ENCODE measurements at regions not wholly inside any gene's neighbourhood (a gene's known extent, or its start where the extent isn't known, plus 50 kb on each side); places are given as distances from the start of the nearest gene placed in this dataset.

DNA sequence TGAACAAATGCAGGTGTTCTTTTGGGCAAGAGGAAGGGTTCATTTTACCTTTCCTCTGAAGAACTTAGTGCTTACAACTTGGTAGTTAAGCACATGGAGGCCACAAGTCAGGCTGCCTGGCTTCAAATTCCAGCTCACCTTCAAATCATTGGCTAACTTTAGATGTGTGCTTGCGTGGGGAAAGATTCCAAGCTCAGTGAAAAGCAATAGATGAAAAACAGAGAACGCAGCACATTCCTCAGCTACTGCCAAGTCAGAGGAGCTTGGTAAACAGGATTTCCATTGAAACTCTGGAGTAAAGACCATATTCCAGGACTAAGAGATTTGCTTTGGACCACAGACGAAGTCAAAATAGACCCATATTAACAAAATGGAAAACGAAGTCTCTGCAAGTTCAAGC lies 96.3 kb upstream of the ASB18 start:
- 64 to 74% methylated on average over 4 of the region's 4 CpGs for WGBS, 2 donors
- Histone ChIP-seq H3K27ac (ENCODE audit: low read depth in 1 of 2, low read length in 1 of 2) (no peak overlapping the region), H3K36me3 (ENCODE audit: control insufficient read depth in 4 of 4, insufficient read depth in 4 of 4, low read length in 4 of 4) (no peaks in the 10 kb centered on the region), H3K9me3 (ENCODE audit: control insufficient read depth in 4 of 4, insufficient read depth in 3 of 4, low read length in 3 of 4) (no peaks in the 10 kb centered on the region), H3K9ac (ENCODE audit: insufficient read depth in 1 of 2, low read length in 2 of 2) (no peak overlapping the region), H3K4me3 (no peak overlapping the region), H3K27me3 (ENCODE audit: control insufficient read depth in 3 of 3, insufficient read depth in 3 of 3, low read length in 2 of 3) (peaks cover 0 to 2% (median 0%) of the 10 kb centered on the region in 3 donors), H3K4me1 (ENCODE audit: control insufficient read depth in 5 of 5, insufficient read depth in 5 of 5, low read length in 5 of 5) (peaks cover 0 to 2% (median 0%) of the 10 kb centered on the region in 5 donors)
- ATAC-seq (ENCODE audit: insufficient read depth, low FRiP score) (no peak), DNase-seq (peak in 2 of 3 donors; percentile 33 to 41)
- TF ChIP-seq, protein P1, sequence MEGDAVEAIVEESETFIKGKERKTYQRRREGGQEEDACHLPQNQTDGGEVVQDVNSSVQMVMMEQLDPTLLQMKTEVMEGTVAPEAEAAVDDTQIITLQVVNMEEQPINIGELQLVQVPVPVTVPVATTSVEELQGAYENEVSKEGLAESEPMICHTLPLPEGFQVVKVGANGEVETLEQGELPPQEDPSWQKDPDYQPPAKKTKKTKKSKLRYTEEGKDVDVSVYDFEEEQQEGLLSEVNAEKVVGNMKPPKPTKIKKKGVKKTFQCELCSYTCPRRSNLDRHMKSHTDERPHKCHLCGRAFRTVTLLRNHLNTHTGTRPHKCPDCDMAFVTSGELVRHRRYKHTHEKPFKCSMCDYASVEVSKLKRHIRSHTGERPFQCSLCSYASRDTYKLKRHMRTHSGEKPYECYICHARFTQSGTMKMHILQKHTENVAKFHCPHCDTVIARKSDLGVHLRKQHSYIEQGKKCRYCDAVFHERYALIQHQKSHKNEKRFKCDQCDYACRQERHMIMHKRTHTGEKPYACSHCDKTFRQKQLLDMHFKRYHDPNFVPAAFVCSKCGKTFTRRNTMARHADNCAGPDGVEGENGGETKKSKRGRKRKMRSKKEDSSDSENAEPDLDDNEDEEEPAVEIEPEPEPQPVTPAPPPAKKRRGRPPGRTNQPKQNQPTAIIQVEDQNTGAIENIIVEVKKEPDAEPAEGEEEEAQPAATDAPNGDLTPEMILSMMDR (IDR thresholded peaks at IDR 0.05; ENCODE audit: control extremely low read depth, extremely low read depth) = no peak

DNA sequence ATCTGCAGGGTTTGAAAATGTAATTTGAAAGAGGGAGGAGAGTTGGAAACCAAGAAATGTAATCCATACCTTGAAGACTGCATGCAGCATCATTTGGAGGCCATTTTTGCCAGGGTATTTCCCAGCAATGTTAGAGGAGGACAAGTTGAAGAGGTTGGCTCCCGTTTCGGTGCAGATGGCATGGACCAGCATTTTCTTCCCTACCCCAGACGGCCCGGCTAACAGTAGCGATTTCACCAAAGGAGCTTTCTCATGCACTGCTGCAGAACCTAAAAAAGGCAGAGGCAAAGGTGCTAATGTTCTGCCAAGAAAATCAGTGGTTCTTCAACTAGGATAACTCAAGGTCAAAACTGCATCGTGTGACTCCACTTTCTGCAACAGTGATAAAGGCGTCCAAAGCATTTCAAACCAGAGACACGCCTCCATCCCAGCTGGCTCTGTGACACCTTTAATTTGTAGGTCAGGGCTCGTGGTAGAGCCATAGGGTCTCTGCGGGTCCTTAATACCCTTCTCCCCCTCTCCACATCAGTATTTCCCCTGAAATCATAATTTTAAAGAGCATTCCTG lies 99.6 kb upstream of the ASB18 start:
- Histone ChIP-seq H3K9ac (ENCODE audit: insufficient read depth in 1 of 2, low read length in 2 of 2) (no peak overlapping the region), H3K27me3 (ENCODE audit: control insufficient read depth in 3 of 3, insufficient read depth in 3 of 3, low read length in 2 of 3) (peaks cover 0 to 2% (median 0%) of the 10 kb centered on the region in 3 donors), H3K4me3 (no peak overlapping the region), H3K36me3 (ENCODE audit: control insufficient read depth in 4 of 4, insufficient read depth in 4 of 4, low read length in 4 of 4) (no peaks in the 10 kb centered on the region), H3K4me1 (ENCODE audit: control insufficient read depth in 5 of 5, insufficient read depth in 5 of 5, low read length in 5 of 5) (peaks cover 0 to 2% (median 0%) of the 10 kb centered on the region in 5 donors), H3K27ac (ENCODE audit: low read depth in 1 of 2, low read length in 1 of 2) (no peak overlapping the region), H3K9me3 (ENCODE audit: control insufficient read depth in 4 of 4, insufficient read depth in 3 of 4, low read length in 3 of 4) (no peaks in the 10 kb centered on the region)
- WGBS, 2 donors = 76 to 84% methylated on average over 10 of the region's 10 CpGs
- no peak for DNase-seq
- ATAC-seq (ENCODE audit: insufficient read depth, low FRiP score) = no peak
- TF ChIP-seq, protein P1 (IDR thresholded peaks at IDR 0.05; ENCODE audit: control extremely low read depth, extremely low read depth) = no peak

DNA sequence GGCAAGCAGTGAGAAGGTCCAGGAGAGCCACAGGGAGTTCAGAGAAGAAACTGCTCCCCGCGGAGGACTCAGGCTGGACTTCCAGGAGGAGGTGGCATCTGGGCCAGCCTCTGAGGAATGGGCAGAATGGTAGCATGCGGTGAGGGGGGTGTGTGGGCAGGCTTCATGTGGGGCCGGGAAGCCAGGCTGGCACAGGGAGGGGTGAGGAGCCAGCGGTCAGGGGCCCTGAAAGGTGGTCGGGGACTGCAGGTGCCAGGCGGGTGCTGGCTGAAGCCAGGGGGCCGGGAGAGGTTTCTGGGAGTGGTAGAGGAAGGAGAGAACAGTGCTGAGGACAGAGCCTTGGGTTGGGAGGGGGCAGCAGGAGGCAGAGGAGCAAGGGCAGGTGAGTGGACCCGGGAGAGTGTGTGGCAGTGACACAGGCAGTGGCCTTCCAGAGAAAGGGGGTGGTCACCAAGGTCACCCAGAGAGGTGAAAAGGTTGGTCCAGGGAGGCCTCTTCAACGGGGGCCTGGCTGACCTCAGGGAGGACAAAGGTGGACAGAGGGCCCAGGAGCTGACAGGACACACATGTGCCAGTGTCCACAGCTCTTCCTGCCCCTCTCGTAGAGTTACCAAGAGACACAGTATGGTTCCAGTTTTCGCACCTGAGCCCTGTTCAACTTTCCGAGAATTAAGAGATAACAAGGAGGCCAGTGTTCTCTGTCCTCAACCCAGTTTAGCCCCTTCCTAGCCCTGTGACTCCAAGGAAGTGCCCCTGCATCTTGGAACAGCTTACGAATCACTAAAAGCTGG lies 101.2 kb upstream of the ASB18 start:
- ATAC-seq (ENCODE audit: insufficient read depth, low FRiP score) (no peak), DNase-seq (no peak)
- no peaks in the 10 kb centered on the region for H3K9me3 ChIP-seq (ENCODE audit: control insufficient read depth in 4 of 4, insufficient read depth in 3 of 4, low read length in 3 of 4)
- peaks cover 0 to 6% (median 2%) of the 10 kb centered on the region in 3 donors for H3K27me3 ChIP-seq (ENCODE audit: control insufficient read depth in 3 of 3, insufficient read depth in 3 of 3, low read length in 2 of 3)
- H3K9ac ChIP-seq (ENCODE audit: insufficient read depth in 1 of 2, low read length in 2 of 2) = no peak overlapping the region
- peaks cover 0 to 8% (median 3%) of the 10 kb centered on the region in 5 donors for H3K4me1 ChIP-seq (ENCODE audit: control insufficient read depth in 5 of 5, insufficient read depth in 5 of 5, low read length in 5 of 5)
- no peak overlapping the region for H3K4me3 ChIP-seq
- WGBS, 2 donors = 89 to 93% methylated on average over 14 of the region's 14 CpGs
- no peaks in the 10 kb centered on the region for H3K36me3 ChIP-seq (ENCODE audit: control insufficient read depth in 4 of 4, insufficient read depth in 4 of 4, low read length in 4 of 4)
- H3K27ac ChIP-seq (ENCODE audit: low read depth in 1 of 2, low read length in 1 of 2) = no peak overlapping the region
- TF ChIP-seq, protein P1 (IDR thresholded peaks at IDR 0.05; ENCODE audit: control extremely low read depth, extremely low read depth) = no peak

All from lung (tissue), 11 donors.